ENCODE measurements at regions not wholly inside any gene's neighbourhood (a gene's known extent, or its start where the extent isn't known, plus 50 kb on each side); places are given as distances from the start of the nearest gene placed in this dataset.

DNA sequence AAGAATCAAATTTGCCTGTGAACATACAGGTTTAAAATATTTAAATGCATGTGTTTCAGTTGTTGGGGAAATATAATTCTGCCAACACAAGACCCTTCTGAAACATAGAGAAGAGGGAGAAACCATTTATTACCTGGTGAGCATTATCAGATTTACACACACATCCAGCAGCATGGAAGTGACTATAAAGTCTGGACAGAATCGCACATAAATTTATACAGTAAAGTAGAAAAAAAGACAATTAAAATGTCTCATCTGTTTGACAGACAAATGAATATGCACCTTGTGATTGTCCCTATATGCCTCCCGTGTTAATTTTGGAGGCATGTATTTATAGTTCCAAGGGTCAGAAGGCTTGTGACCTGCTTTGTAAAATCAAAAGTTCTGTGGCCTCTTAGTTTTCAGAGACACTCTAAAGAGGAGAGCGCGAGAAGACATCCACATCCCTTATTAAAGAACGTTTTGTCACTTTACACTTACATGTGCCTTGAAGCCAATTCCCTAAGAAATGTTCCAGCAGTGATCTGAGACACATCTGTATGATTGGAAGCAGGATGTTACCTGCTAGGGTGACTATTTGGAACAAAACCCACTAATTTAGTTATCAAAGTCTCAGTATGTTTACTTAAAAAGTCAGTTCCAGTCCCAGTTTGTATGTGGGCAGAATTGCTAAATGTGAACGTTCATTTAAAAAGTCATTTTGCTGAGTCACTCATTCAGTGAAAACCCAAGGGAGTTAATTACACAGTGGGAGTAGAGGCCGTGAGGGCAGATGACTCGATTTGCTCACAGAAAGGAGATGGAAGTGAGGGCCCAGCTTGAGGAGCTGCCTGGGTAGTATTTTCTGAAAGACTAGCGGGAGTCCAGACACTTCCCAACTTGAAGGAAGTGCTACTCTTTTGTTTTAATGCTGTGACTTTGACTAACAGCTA, 527.6 kb upstream of the MEX3C start:
- TF ChIP-seq, protein P1, sequence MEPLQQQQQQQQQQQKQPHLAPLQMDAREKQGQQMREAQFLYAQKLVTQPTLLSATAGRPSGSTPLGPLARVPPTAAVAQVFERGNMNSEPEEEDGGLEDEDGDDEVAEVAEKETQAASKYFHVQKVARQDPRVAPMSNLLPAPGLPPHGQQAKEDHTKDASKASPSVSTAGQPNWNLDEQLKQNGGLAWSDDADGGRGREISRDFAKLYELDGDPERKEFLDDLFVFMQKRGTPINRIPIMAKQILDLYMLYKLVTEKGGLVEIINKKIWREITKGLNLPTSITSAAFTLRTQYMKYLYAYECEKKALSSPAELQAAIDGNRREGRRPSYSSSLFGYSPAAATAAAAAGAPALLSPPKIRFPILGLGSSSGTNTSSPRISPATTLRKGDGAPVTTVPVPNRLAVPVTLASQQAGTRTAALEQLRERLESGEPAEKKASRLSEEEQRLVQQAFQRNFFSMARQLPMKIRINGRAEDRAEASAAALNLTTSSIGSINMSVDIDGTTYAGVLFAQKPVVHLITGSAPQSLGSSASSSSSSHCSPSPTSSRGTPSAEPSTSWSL (CRISPR knock-in tag; IDR thresholded peaks at IDR 0.05; ENCODE audit: borderline replicate concordance): no peak
- no peak for TF ChIP-seq ETV5 (CRISPR knock-in tag; IDR thresholded peaks at IDR 0.05; ENCODE audit: low read depth)
- TF ChIP-seq, protein P2, sequence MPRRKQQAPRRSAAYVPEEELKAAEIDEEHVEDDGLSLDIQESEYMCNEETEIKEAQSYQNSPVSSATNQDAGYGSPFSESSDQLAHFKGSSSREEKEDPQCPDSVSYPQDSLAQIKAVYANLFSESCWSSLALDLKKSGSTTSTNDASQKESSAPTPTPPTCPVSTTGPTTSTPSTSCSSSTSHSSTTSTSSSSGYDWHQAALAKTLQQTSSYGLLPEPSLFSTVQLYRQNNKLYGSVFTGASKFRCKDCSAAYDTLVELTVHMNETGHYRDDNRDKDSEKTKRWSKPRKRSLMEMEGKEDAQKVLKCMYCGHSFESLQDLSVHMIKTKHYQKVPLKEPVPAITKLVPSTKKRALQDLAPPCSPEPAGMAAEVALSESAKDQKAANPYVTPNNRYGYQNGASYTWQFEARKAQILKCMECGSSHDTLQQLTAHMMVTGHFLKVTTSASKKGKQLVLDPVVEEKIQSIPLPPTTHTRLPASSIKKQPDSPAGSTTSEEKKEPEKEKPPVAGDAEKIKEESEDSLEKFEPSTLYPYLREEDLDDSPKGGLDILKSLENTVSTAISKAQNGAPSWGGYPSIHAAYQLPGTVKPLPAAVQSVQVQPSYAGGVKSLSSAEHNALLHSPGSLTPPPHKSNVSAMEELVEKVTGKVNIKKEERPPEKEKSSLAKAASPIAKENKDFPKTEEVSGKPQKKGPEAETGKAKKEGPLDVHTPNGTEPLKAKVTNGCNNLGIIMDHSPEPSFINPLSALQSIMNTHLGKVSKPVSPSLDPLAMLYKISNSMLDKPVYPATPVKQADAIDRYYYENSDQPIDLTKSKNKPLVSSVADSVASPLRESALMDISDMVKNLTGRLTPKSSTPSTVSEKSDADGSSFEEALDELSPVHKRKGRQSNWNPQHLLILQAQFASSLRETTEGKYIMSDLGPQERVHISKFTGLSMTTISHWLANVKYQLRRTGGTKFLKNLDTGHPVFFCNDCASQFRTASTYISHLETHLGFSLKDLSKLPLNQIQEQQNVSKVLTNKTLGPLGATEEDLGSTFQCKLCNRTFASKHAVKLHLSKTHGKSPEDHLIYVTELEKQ (CRISPR knock-in tag; IDR thresholded peaks at IDR 0.05): no peak
- no peak for TF ChIP-seq CBX1 (IDR thresholded peaks at IDR 0.05; ENCODE audit: low read depth)
- TF ChIP-seq JUNB (CRISPR knock-in tag; conservative IDR thresholded peaks at IDR 0.05): no peak
- TF ChIP-seq HDAC8 (tag; IDR thresholded peaks at IDR 0.05): no peak
- no peak for TF ChIP-seq TAL1 (IDR thresholded peaks at IDR 0.05)
- TF ChIP-seq, protein P3, sequence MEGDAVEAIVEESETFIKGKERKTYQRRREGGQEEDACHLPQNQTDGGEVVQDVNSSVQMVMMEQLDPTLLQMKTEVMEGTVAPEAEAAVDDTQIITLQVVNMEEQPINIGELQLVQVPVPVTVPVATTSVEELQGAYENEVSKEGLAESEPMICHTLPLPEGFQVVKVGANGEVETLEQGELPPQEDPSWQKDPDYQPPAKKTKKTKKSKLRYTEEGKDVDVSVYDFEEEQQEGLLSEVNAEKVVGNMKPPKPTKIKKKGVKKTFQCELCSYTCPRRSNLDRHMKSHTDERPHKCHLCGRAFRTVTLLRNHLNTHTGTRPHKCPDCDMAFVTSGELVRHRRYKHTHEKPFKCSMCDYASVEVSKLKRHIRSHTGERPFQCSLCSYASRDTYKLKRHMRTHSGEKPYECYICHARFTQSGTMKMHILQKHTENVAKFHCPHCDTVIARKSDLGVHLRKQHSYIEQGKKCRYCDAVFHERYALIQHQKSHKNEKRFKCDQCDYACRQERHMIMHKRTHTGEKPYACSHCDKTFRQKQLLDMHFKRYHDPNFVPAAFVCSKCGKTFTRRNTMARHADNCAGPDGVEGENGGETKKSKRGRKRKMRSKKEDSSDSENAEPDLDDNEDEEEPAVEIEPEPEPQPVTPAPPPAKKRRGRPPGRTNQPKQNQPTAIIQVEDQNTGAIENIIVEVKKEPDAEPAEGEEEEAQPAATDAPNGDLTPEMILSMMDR (IDR thresholded peaks at IDR 0.05 in 2 of 3, conservative IDR thresholded peaks at IDR 0.05 in 1 of 3; ENCODE audit: insufficient read depth in 2 of 3, low read depth in 1 of 3, low read length in 3 of 3): no peak
- TF ChIP-seq JUN (IDR thresholded peaks at IDR 0.05; ENCODE audit: borderline replicate concordance, low read depth, low read length): no peak
- no peak for TF ChIP-seq JUN (CRISPR knock-in tag; IDR thresholded peaks at IDR 0.05; ENCODE audit: borderline replicate concordance)
- TF ChIP-seq SMARCC2 (IDR thresholded peaks at IDR 0.05; ENCODE audit: low read depth): no peak
- TF ChIP-seq SAFB2 (IDR thresholded peaks at IDR 0.05; ENCODE audit: borderline replicate concordance, low read depth, low read length, severe bottlenecking): no peak
- TF ChIP-seq FOXJ3 (CRISPR knock-in tag; IDR thresholded peaks at IDR 0.05): no peak

Data from K562 (cell line).